Stimulated activated naive CD8-positive, alpha-beta T cell treated with anti-CD3 and anti-CD28 coated beads, Interleukin-15, Interleukin-2, amounts not matched to agents 100 U/mL and 50 U/mL, for 24 hours (primary cell): ENCODE measurements at regions not wholly inside any gene's neighbourhood (a gene's known extent, or its start where the extent isn't known, plus 50 kb on each side); places are given as distances from the start of the nearest gene placed in this dataset.

Experiments used
- ATAC-seq: fragments of 150-1000 bp; cut with Tn5 transposase; one replicate; pipeline ENCODE4 v1.10.0; 2021
- DNase-seq: peaks from one replicate; pipeline ENCODE4 v3.0.0; 2021

DNA sequence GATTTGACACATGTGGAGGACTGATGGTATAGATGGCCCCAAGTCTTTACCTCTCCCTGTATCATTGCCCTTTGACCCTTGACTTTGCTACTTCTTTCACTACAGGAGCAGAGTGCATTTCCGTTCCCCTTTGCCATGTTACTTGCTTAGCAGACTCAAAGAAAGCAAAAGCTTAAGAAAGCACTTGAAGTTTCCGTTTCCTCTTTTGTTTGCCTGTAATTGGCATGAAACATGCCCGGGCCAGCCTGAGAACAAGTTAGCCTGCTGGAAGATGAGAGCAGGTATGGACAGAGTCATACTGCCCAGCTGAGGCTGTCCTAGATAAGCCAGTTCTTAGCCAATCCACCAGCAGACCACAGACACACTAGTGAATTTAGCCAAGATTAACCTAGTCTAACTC, 206.0 kb downstream of the BCOR start:
- no peak for ATAC-seq
- DNase-seq, result no peak

DNA sequence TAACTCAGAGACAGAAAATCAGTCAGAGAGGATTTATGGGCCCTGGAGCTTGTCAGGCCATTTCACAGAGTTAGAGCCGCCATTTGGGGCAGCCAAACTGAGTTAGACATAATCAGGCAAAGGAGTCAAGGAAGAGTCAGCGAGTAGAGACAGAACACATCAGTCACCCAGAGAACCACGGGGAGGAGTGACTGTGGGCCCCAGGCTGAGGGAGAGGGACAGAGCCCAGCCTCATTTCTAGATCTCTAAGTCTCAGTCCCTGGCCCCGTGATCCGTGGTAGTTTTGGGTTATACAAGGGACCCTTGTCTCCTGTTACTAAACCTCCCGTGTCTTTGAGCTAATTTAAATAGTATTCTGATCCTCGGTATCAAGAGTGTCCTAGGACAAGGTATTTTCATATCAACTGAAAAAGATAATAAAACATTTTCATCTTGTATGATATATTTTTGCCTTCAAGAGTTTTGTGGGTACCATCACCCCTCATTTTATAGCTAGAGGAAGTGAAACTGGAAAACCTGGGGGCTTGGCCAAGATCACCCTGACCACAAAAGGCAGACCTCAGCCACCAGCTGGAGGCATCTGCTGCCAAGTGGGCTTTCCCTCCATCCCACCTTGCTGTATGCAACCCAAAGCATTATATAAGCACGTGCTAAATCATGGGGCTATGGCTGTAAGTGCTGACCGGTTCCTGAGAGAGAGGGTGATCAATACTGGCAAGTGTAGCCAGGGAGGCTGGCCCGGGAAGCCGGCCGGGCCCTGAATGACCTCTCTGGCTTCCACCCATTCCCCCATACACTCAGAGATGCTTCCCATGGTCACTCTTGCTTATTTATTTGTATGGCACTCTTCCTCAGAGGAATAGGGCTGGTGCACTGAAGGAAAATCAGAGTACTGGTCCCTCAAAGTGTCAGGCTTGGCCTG, 204.1 kb downstream of the BCOR start:
- ATAC-seq, result no peak

DNA sequence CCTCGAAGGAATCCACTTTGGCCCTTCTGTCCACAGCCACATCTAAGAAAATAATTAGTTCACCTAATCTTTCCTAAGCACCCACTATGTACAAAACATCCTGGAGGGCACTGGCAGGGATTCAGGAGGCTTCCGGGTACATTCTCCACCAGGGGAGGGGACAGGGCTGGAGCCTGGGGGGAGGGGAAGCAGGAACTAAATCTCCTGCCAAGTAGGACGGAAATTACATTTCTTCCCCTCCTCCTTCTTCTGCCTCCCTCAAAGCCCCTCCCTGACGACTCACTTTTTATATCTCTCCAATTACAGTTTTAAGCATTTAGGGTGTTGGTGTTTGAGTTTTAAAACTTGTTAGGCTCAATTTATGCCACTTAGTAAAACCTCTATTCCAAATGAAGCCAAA, 203.1 kb downstream of the BCOR start:
- DNase-seq (no peak), ATAC-seq (no peak)

More for the DNA sequence above, 204.1 kb downstream of the BCOR start:
- no peak for DNase-seq

DNA sequence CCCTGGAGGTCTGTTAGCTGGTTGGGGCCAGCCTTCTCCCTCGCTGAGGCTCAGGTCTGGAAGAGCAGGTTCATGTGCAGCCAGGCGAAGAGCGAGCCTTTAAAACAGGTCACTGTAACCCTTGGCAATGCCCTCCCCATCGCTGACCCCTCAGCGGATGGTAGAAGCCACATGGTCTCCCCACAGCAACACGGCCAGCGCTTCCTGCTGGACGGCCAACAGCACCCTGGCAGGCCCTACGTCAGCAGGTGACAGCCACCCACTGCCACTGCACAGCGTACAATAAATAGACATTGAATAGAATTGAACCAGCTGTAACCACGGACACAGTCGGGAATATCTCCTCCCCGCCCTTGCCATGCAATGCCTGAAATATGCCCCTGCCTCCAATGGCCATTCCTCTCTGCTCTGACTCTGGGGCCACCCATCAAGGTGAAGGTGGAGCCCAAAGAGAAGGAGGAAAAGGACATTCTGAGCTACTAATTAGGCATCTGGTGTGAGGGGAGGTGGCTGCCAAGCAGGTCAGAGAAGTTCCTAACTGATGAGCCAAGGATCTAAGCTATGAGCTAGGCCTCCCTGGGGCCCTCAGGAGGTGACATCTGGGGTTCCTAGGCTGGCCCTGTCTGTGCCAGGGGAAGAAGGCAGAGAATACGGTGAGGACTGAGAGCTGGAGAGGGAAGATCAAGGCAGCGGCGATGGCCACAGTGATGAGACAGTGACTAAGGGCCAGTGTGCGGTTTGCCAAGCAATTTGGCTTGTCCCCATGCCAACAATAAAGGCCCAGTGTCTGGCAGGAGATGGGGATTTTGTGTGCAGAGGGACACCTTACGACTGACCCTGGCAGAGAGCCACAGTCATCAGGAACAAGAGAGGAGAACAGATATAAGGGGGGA, 202.3 kb downstream of the BCOR start:
- ATAC-seq (no peak), DNase-seq (no peak)

DNA sequence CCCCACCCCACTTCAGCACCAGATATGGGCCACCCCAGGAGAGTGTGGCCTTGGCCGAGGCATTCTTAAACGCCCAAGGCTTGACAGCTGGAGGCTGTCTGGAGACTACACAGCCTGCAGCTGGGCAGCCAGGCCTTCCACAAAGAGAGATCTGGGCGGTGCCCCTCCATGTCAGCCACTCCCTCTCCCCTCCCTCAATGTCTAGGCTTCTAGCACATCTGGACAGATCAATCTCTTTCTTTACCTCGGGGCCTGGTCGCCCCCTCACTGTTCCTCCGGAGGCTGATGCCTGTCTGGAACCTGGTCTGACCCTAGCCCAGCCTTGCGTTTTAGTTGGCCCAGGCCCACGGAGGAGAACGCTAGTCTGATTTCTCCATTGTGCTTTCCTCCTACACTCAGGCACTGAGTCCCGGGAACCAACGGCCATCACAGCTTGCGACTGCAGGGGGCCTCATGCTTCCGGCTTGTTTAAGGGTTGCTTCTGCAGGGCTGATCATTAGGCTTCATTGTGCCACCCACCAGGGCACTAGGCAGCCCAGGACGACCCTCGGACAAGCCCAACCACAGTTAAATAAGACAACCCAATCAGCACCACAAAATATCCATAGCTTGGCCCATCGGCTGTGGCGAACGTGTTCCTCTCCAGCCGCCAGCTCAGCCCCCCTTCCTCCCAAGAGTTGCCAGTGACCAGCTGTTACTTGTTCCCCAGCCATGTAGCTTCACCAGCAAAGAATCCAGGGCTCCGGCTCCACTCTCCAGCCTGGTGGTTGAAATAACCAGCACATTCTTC, 200.6 kb downstream of the BCOR start:
- DNase-seq, result no peak

DNA sequence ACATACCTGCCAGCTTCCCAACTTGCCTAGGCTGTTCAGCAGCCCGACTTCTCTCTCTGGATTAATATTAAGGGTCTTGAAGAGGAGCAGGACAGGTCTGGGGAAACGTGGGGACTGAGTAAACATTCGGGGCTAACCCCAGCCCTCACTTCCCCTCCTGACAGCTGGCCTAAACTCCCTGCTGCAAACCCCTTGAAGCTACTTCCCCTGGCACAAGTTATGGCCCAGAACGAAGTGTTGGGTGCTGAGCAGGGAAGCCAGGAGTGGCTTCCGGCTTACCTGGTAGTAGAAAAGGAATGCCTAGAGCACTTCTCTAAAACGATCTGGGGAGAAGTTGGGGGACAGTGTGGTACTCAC, 200.0 kb downstream of the BCOR start:
- DNase-seq (no peak), ATAC-seq (no peak)

More for the DNA sequence above, 200.6 kb downstream of the BCOR start:
- ATAC-seq, result no peak

DNA sequence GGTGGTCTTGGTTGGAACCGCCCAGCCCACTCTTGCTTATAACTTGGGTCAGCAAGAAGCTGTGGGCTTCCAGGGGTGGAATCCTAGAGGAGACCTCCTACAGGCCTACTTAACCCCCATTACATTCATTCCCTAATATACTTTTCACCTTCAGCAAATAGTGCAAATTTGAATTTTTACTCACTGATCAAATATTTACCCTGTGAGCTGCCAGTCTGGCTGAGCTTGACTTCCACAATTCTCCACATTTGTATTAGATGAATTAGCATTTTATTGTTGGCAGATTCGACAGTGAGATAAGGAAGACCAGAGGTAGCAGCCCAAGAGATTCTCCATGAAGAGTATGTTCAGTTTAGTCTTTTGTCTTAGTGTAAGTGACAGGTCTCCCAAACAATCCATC, 199.6 kb downstream of the BCOR start:
- no peak for ATAC-seq
- DNase-seq, result no peak

DNA sequence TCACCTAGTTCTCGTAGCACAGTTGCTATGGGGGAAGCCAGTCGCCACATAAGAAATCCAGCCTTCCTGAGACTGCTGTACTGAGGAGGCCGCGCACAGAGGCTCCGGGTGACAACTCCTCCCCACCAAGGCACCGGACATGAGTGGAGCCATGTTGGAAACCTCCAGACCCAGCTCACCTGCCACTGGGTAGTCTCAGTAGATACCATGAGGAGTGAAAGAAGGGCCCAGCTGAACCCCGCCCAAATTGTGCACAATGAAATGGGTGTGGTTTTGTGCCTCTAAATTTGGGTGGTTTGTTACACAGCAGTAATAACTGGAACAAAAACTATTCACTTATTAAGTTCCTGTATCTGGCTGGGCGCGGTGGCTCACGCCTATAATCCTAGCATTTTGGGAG, 198.7 kb downstream of the BCOR start:
- ATAC-seq, result no peak
- no peak for DNase-seq

DNA sequence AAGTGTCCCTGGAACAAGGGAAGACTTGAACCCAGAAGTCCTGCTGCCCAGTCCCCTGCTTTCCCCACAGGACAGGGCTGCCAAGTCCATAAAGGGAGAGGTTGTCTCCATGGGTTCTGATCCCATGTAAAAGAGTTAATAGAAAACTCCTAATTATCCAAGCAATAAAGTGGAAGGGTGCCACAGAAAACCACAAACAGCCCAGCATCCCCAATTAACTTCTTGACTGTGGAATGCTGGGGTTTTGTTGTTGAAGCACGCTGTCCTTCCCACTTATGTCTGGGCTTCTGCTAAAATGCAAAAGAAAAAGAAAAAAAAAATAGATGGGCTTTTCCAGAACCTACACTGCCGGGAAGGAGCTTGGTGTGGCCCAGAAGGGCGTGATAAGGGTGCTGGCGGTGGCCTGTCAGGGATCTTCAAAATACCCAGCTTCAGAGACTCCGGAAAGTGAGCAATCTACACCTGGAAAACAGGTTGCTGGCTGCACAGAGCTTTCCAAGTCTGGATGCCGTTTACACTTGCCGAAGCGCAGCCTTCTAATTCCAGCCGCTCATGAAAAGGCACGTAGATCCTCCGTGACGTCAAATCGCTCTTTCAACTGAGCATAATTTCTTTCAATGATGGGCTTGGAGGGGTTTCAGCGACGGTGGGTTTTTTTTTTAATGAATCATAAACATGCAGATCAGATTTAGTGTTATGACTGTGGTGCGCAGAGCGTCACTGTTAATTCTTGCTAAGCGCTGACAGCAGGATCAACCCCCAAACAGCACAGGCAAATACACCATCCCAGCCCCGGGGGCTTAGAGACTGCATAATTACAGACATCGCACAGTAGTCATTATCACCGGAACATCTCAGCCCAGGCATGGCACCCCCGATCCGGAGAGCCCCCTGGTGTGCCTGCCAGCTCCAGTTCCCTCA, 197.6 kb downstream of the BCOR start:
- DNase-seq (no peak), ATAC-seq (no peak)

DNA sequence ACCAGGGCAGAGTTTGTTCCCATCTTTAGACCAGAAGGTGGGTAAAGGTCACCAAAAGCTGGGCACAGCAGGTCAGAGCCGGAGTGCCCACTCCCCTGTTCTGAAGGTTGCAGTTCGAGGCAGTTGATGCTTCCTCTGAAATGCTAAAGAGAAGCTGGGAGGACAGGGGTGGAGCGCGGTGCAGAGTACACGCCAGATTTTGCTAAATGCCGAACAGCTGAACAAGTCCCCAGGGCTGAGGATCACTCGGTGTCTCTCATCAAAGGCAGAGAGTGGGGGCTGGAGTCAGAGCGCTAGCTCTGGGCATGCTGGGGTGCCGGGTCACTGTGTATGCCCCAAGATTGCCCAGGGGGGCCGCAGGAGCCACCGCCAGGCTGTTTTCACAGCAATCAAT, 197.0 kb downstream of the BCOR start:
- DNase-seq (no peak), ATAC-seq (no peak)

DNA sequence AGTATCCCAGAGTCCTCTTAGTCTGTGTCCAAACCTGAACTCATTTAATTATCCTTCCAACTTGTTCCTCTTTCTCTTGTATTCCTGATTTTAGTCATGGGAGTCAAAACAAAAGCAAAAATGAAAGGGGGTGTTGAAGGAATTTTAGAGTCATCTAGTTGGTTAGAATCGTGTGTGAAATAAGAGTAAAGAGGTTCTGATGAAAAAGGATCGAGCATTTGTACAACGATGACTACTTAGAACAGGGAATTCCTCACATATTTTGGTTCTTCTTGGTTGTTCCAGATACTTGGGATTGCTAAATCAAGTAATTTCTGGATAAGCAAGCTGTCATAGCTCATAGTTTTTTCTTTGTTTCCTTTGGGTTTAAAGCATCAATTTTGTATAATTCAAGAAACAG, 194.4 kb downstream of the BCOR start:
- ATAC-seq (no peak), DNase-seq (no peak)

DNA sequence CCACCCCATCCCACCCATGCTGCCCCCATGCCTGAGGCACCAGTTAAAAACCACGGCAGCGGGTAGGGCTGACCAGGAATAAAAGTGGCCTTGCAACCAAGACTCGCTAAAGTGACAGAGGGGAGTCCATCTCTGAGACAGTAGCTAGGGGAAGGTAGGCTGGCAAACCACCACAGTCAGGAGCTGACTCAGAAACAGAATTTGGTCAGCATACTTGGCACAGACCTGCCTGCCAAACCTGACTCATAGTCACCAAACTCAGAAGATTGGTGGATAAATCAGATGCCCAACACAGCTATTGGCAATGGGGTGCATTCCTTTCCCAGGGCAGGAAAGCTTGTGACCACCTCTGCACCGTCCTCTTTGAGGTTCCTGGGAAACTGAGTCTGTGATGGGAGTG, 193.8 kb downstream of the BCOR start:
- DNase-seq, result peak; percentile 6
- peak; percentile 74 for ATAC-seq

DNA sequence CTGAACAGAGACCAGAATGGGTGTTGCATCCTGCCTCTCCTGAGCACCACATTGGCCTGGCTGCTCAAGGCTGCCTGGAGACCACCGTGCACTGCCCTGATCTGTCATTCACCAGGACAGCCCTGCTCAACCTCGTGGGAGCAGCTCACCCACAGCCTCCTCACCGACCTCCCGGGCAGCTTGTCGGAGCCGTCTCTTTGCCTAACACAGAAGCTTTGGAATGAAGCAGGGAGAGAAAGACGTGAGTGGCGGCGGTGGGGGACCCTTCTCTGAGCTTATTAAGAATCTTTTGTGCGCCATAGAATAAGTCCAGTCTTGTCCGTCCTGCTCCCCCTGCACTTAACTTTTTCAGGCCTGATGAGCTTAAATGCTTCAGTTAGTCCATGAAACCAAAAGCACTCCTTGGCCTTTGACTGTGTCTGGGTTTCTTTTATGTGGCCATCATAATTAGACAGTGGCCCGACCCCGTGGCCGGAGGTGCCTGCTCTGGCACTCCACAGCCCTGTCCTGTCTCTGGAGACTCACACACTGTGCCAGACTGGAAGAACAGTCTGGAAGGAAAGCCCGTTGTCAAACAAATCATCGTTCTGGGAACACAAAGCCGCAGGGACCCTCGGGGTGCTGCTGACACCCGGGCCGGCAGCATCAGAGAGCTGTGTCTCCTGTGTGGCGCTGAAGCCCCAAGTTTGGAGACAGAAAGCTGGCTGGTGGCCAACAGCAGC, 192.8 kb downstream of the BCOR start:
- ATAC-seq (no peak), DNase-seq (no peak)

DNA sequence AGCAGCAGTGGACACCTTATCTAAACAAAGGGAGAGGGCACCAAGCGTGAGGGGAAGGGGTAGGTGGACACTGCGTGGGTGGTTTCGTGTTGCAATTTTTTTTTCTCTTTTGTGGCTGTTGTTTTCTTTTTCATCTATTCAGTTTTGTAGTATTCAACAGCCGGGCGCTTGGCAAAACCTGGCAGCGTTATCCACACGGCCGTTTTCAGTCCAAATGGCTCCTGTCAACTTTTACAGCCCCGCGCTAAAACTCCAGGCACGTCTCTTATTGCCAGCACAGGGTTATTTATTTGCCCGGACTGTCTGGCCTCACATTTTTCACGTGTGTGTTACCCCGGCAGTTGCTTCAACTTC, 192.2 kb downstream of the BCOR start:
- ATAC-seq, result no peak

DNA sequence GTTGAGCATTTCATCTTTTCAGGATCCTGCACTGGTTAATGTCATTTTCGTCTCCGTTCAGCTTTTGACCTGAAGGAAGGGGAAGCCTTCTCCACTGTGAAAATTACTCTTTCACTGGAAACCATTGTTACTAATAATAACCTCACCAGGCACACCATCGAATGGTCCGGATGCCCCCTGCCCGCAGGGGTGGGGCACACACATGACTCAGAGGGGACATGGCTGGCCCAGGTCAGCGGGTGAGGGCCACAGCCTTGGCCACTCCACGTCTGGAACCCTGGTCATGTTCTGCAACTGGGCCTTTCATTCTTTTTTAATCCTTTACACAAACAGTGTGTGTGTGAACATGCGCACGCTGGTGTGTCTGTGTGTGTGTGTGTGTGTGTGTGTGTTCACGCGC, 191.8 kb downstream of the BCOR start:
- DNase-seq (no peak), ATAC-seq (no peak)

More for the DNA sequence above, 192.2 kb downstream of the BCOR start:
- DNase-seq, result no peak

DNA sequence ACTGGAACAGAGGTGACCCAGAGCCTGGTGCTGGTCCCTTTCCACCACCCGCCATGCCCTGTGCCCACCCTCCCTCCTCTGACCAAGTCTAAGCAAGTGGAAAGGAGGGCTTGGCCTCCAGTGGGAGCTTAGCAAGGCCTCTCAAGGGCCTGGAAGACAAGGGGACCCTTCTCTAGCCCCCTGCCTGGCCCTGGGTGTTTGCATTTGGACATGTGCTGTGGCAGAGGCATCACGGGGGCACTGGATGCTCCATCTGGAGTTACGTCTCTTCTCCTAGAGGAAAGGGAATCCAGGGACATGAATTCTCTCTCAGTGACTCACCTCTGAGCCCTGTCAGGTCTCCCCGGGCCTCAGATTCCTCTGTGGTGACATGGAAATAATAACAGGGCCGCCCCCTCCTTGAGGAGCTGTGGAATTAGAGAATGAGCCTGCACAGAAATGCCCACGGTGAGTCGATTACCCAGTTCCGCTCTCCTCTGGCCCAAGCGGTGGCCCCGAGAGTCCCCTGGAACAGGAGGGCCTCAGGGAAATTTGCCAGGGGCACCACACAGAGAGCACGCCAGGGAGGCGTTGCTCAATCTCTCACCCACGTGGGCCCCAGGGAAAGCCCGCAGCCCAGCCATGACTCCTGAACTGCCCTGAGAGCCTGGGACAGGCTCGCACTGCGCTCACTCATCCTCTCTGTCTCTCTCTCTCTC, 189.6 kb downstream of the BCOR start:
- DNase-seq (peak; percentile 28), ATAC-seq (peak; percentile 86)

DNA sequence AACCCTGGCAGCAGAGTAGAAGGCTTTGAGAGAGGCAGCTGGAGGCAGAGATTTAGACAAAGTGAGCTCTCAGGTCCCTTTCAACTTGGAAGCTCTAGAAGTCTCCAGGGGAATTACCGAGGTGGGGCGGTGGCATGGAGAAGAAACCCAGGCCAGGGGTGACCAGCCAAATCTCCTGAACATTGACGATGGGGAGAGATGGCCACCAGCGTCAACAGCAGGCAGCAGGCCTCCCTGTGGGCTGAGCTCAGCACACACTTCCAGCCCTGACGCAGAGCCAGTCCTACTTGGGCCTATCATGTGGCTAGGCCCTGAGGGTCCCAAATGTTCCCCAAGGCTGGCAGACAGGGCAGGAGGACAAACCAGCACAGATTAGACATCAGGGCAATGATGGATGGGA, 187.8 kb downstream of the BCOR start:
- DNase-seq (no peak), ATAC-seq (no peak)

DNA sequence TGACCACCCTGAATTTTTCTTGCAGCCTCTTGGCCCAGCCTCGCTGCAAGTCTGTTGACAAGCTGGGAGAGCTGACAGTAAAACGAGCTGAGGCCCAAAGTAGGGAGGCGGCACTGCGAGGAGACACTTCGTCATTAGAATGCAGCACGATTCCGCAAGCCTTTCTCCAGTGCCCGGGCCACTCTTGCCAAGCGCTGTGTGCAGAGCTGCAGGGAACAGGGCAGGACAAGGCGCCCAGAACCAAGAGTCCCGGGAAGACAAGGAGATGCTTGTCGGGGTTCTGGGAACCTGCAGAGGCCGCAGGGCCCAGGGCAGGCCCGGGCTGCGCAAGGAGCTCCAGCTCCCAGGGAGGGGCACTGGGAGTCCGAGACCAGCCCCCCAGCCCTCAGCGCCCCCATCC, 187.1 kb downstream of the BCOR start:
- DNase-seq (no peak), ATAC-seq (no peak)

DNA sequence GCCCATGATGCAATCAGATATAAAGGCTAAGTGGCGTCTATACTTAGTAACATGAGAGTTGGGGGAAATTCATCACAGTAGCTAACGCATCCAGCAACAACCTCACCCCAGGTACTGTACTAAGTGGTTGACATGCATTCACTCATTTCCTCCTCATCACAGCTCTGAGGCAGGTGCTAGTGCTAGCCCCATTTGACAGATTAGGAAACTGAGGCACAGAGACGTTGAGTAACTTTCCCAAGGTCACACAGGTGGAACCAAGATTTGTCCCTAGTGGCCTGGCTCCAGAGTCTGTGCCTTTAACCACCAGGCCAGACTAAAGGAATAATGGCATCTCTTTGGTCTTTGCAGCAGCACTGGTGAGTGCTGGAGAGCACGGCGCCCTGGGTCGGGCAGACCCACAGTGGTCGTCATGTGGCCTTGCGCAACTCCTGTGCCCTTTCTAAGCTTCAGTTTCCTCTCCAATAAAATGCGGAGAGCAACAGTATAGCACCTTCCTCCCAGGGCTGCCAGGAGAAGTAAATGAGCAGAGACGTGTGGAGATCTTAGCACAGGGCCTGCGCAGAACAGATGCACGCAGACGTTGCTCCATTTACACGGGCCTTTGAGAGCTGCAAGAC, 186.4 kb downstream of the BCOR start:
- no peak for ATAC-seq
- DNase-seq, result no peak

DNA sequence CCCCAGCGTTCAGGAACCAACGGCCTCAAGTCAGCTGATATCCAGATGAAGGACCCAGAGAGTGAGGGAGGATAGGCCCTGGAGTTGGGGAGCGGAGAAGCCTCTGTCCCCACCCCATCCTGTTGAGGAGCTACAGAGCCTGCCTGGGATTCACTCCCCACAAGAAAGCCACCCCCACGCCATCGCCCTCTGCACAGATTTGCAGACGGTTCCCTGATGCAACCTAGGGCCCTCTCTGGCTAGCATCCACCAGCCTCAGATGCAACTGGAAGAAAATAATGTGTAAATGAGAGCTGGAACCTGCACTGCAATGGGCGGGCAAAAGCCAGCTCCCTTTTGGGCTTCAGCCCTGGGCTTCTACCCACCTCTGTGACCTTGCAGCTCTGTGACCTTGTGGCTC, 185.6 kb downstream of the BCOR start:
- DNase-seq, result no peak
- ATAC-seq, result no peak
